ENCODE measurements at regions not wholly inside any gene's neighbourhood (a gene's known extent, or its start where the extent isn't known, plus 50 kb on each side); places are given as distances from the start of the nearest gene placed in this dataset.

GRCh38 chr11:112382561-112382960 lies 121.9 kb upstream of the PLET1 start:
- TF ChIP-seq CTCF (IDR thresholded peaks at IDR 0.05; ENCODE audit: insufficient read depth, low read length, missing control alignments): no peak
- no peak overlapping the region for H3K4me3 ChIP-seq (ENCODE audit: low read depth, low read length)
- ChIA-PET CTCF (no interaction called here), POLR2A (no interaction called here)
- DNase-seq (ENCODE audit: low read depth, low spot score): no peak

GRCh38 chr11:112388496-112388895 lies 127.8 kb upstream of the PLET1 start:
- POLR2A ChIA-PET: no interaction called here
- H3K4me3 ChIP-seq (ENCODE audit: low read depth, low read length): no peak overlapping the region
- DNase-seq (ENCODE audit: low read depth, low spot score): no peak
- CTCF ChIA-PET: no interaction called here
- TF ChIP-seq CTCF (IDR thresholded peaks at IDR 0.05; ENCODE audit: insufficient read depth, low read length, missing control alignments): no peak

- ChIA-PET POLR2A (no interaction called here), CTCF (no interaction called here)
- no peak for DNase-seq (ENCODE audit: low read depth, low spot score)
- no peak overlapping the region for H3K4me3 ChIP-seq (ENCODE audit: low read depth, low read length)
- TF ChIP-seq CTCF (IDR thresholded peaks at IDR 0.05; ENCODE audit: insufficient read depth, low read length, missing control alignments): no peak
These were observed 130.4 kb upstream of the PLET1 start for GRCh38 chr11:112391086-112391485.

GRCh38 chr11:112392904-112393303 lies 132.2 kb upstream of the PLET1 start:
- ChIA-PET POLR2A (no interaction called here), CTCF (interaction anchor here (0.7 kb wide), 1 partner anchor 26 kb away, joined by 3 read pairs; no protein-coding TSS in a partner anchor)
- DNase-seq (ENCODE audit: low read depth, low spot score): no peak
- no peak for TF ChIP-seq CTCF (IDR thresholded peaks at IDR 0.05; ENCODE audit: insufficient read depth, low read length, missing control alignments)
- no peak overlapping the region for H3K4me3 ChIP-seq (ENCODE audit: low read depth, low read length)

- POLR2A ChIA-PET: no interaction called here
These were observed 133.6 kb upstream of the PLET1 start for GRCh38 chr11:112394304-112394703.

GRCh38 chr11:112396076-112396475 lies 135.4 kb upstream of the PLET1 start:
- CTCF ChIA-PET: no interaction called here

More at GRCh38 chr11:112394304-112394703, 133.6 kb upstream of the PLET1 start:
- TF ChIP-seq CTCF (IDR thresholded peaks at IDR 0.05; ENCODE audit: insufficient read depth, low read length, missing control alignments): no peak
- no peak overlapping the region for H3K4me3 ChIP-seq (ENCODE audit: low read depth, low read length)
- CTCF ChIA-PET: interaction anchor here (1.0 kb wide), 1 partner anchor 106 kb away, joined by 3 read pairs; no protein-coding TSS in a partner anchor
- no peak for DNase-seq (ENCODE audit: low read depth, low spot score)

More at GRCh38 chr11:112396076-112396475, 135.4 kb upstream of the PLET1 start:
- POLR2A ChIA-PET: no interaction called here
- H3K4me3 ChIP-seq (ENCODE audit: low read depth, low read length): no peak overlapping the region
- no peak for TF ChIP-seq CTCF (IDR thresholded peaks at IDR 0.05; ENCODE audit: insufficient read depth, low read length, missing control alignments)
- no peak for DNase-seq (ENCODE audit: low read depth, low spot score)
